ENCODE measurements at regions not wholly inside any gene's neighbourhood (a gene's known extent, or its start where the extent isn't known, plus 50 kb on each side); places are given as distances from the start of the nearest gene placed in this dataset.

- TF ChIP-seq CTCF (IDR thresholded peaks at IDR 0.05) (no peak), EP300 (IDR thresholded peaks at IDR 0.05) (no peak), POLR2AphosphoS5 (IDR thresholded peaks at IDR 0.05) (no peak)
Observed at GRCh38 chr7:67754651-67755050, 758.0 kb downstream of the TYW1 start.
